Stimulated activated CD4-positive, alpha-beta T cell treated with anti-CD3 and anti-CD28 coated beads, TNF-alpha, amount 100 ng/mL, for 48 hours (primary cell): ENCODE measurements at regions not wholly inside any gene's neighbourhood (a gene's known extent, or its start where the extent isn't known, plus 50 kb on each side); places are given as distances from the start of the nearest gene placed in this dataset.
"Not testable (repeated sequence)": the region's sequence is repeated elsewhere in the genome, so short reads cannot be mapped to it uniquely, and the experiment has no call there.

Experiments
- DNase-seq, 3 donors: peaks; one replicate each; pipeline ENCODE4 v3.0.0-alpha.2; 2020; ENCODE audit warnings: low read depth in 3 of 3

- no peak for DNase-seq
These were observed 50.6 kb upstream of the NKD1 start for GRCh38 chr16:50497592-50497991.

GRCh38 chr16:50496990-50497389 lies 51.2 kb upstream of the NKD1 start:
- DNase-seq: no peak

GRCh38 chr16:50495673-50496072 lies 52.5 kb upstream of the NKD1 start:
- no peak for DNase-seq

GRCh38 chr16:50494501-50495491 lies 53.4 kb upstream of the NKD1 start:
- DNase-seq: no peak

- no peak for DNase-seq
These were observed 56.7 kb upstream of the NKD1 start for GRCh38 chr16:50491516-50491915.

- no peak for DNase-seq
These were observed 57.4 kb upstream of the NKD1 start for GRCh38 chr16:50490828-50491227.

GRCh38 chr16:50489182-50489581 lies 59.0 kb upstream of the NKD1 start:
- no peak for DNase-seq

GRCh38 chr16:50487528-50487927 lies 60.7 kb upstream of the NKD1 start:
- DNase-seq: no peak

GRCh38 chr16:50486162-50486561 lies 62.0 kb upstream of the NKD1 start:
- not testable (repeated sequence) for DNase-seq

- no peak for DNase-seq
These were observed 63.0 kb upstream of the NKD1 start for GRCh38 chr16:50485232-50485631.

GRCh38 chr16:50482271-50482670 lies 65.9 kb upstream of the NKD1 start:
- DNase-seq: no peak

GRCh38 chr16:50480206-50480605 lies 68.0 kb upstream of the NKD1 start:
- no peak for DNase-seq

- no peak for DNase-seq
These were observed 68.4 kb upstream of the NKD1 start for GRCh38 chr16:50479771-50480170.

GRCh38 chr16:50478773-50479149 lies 69.4 kb upstream of the NKD1 start:
- no peak for DNase-seq

- no peak for DNase-seq
These were observed 70.0 kb upstream of the NKD1 start for GRCh38 chr16:50478075-50478772.

GRCh38 chr16:50476486-50477255 lies 71.5 kb upstream of the NKD1 start:
- DNase-seq: no peak

GRCh38 chr16:50475170-50475569 lies 73.0 kb upstream of the NKD1 start:
- DNase-seq: no peak

GRCh38 chr16:50474138-50474537 lies 74.1 kb upstream of the NKD1 start:
- DNase-seq: peak in 1 of 3 donors; percentile 38

- DNase-seq: no peak
These were observed 74.7 kb upstream of the NKD1 start for GRCh38 chr16:50473356-50473945.

- DNase-seq: no peak
These were observed 75.7 kb upstream of the NKD1 start for GRCh38 chr16:50472472-50472871.

- DNase-seq: no peak
These were observed 77.5 kb upstream of the NKD1 start for GRCh38 chr16:50470687-50471086.
